HEK293 (cell line): ENCODE measurements at regions not wholly inside any gene's neighbourhood (a gene's known extent, or its start where the extent isn't known, plus 50 kb on each side); places are given as distances from the start of the nearest gene placed in this dataset.

Experiments used
- CTCF ChIA-PET: fragments of 350-600 bp; formaldehyde crosslinking; extraction: SDS; loops from one replicate; lab custom pipeline; 2021; ENCODE audit warnings: antibody characterized with exemption; lab: Yijun Ruan, JAX
- POLR2A ChIA-PET: fragments of 300-600 bp; formaldehyde crosslinking; extraction: SDS; loops from one replicate; lab custom pipeline; 2020; ENCODE audit warnings: antibody characterized with exemption, inconsistent platforms; lab: Yijun Ruan, JAX
- H3K27ac ChIP-seq: fragments of 200-500 bp; sonication (Bioruptor generic); 2 replicates; pipeline ENCODE4 v1.5.1; 2014; ENCODE audit warnings: low read depth, low read length, control low read depth, inconsistent platforms; ENCODE audit errors: extremely low read depth
- H3K36me3 ChIP-seq, 2 experiments: fragments of 200-500 bp in 1 of 2; sonication (Bioruptor generic) in 1 of 2; 1 replicate in 1 of 2; 2 replicates in 1 of 2; pipeline ENCODE4 v1.5.1; 2014 to 2017; ENCODE audit warnings: inconsistent platforms in 2 of 2, low read length in 2 of 2; ENCODE audit not compliant: control insufficient read depth in 2 of 2, insufficient read depth in 1 of 2
- H3K4me1 ChIP-seq: fragments of 200-500 bp; sonication (Bioruptor generic); 2 replicates; pipeline ENCODE4 v1.5.1; 2014; ENCODE audit warnings: mild to moderate bottlenecking, low read length, inconsistent platforms; ENCODE audit not compliant: control insufficient read depth, insufficient read depth
- H3K4me3 ChIP-seq: 2 replicates; pipeline ENCODE4 v1.5.1; 2011; ENCODE audit warnings: low read depth, mild to moderate bottlenecking, control low read depth, low read length, moderate library complexity
- H3K9me3 ChIP-seq: fragments of 200-500 bp; sonication (Bioruptor generic); 2 replicates; pipeline ENCODE4 v1.5.1; 2014; ENCODE audit warnings: low read depth, low read length, inconsistent platforms; ENCODE audit not compliant: control insufficient read depth, insufficient read depth
- EGR2 ChIP-seq: fragments of 450-650 bp; formaldehyde crosslinking; IDR thresholded peaks from 2 replicates; pipeline ENCODE4 v1.5.1; 2016; ENCODE audit warnings: low read depth, missing biosample characterization, missing genetic modification characterization
- ELK4 ChIP-seq: IDR thresholded peaks from 2 replicates; pipeline ENCODE4 v1.6.1; 2011; ENCODE audit warnings: mild to moderate bottlenecking, low read depth, low read length, borderline replicate concordance
- HOXA7 ChIP-seq: sonication (generic); formaldehyde crosslinking; IDR thresholded peaks from 2 replicates; pipeline ENCODE4 v1.8.1; 2022; ENCODE audit warnings: missing genetic modification reagents, borderline replicate concordance
- KLF1 ChIP-seq: fragments of 450-650 bp; formaldehyde crosslinking; IDR thresholded peaks from 2 replicates; pipeline ENCODE4 v1.5.1; 2016; ENCODE audit warnings: missing biosample characterization, missing genetic modification characterization
- KLF9 ChIP-seq: fragments of 450-650 bp; formaldehyde crosslinking; IDR thresholded peaks from 2 replicates; pipeline ENCODE4 v1.5.1; 2016; ENCODE audit warnings: missing biosample characterization, missing genetic modification characterization, low read depth
- PATZ1 ChIP-seq: fragments of 450-650 bp; formaldehyde crosslinking; IDR thresholded peaks from 2 replicates; pipeline ENCODE4 v1.5.1; 2016; ENCODE audit warnings: missing biosample characterization, missing genetic modification characterization
- PRDM1 ChIP-seq: fragments of 450-650 bp; formaldehyde crosslinking; IDR thresholded peaks from 2 replicates; pipeline ENCODE4; 2016; ENCODE audit warnings: missing biosample characterization, missing genetic modification characterization
- SCRT2 ChIP-seq: fragments of 450-650 bp; formaldehyde crosslinking; IDR thresholded peaks from 2 replicates; pipeline ENCODE4 v1.5.1; 2016; ENCODE audit warnings: missing biosample characterization, missing genetic modification characterization
- SP7 ChIP-seq: fragments of 450-650 bp; formaldehyde crosslinking; IDR thresholded peaks from 2 replicates; pipeline ENCODE4 v1.5.1; 2016; ENCODE audit warnings: missing biosample characterization, missing genetic modification characterization
- YY1 ChIP-seq: fragments of 450-650 bp; formaldehyde crosslinking; IDR thresholded peaks from 2 replicates; pipeline ENCODE4 v1.5.1; 2018; ENCODE audit warnings: missing biosample characterization, missing genetic modification characterization
- ZBTB20 ChIP-seq: fragments of 450-650 bp; formaldehyde crosslinking; IDR thresholded peaks from 2 replicates; pipeline ENCODE4 v1.5.1; 2016; ENCODE audit warnings: missing biosample characterization, missing genetic modification characterization
- ZBTB21 ChIP-seq: fragments of 450-650 bp; formaldehyde crosslinking; IDR thresholded peaks from 2 replicates; pipeline ENCODE4 v1.5.1; 2017; ENCODE audit warnings: missing biosample characterization, missing genetic modification characterization
- ZBTB7A ChIP-seq: fragments of 450-650 bp; formaldehyde crosslinking; IDR thresholded peaks from 2 replicates; pipeline ENCODE4 v1.5.1; 2016; ENCODE audit warnings: low read depth, missing biosample characterization, missing genetic modification characterization
- ZBTB8A ChIP-seq: fragments of 450-650 bp; formaldehyde crosslinking; IDR thresholded peaks from 2 replicates; pipeline ENCODE4 v1.5.1; 2016; ENCODE audit warnings: missing biosample characterization, missing genetic modification characterization
- ZNF140 ChIP-seq: fragments of 450-650 bp; formaldehyde crosslinking; IDR thresholded peaks from 2 replicates; pipeline ENCODE4 v1.5.1; 2016; ENCODE audit warnings: missing biosample characterization, missing genetic modification characterization
- ZNF274 ChIP-seq, 2 experiments: fragments of 200-500 bp in 1 of 2; fragments of 450-650 bp in 1 of 2; sonication (Bioruptor generic) in 1 of 2; formaldehyde crosslinking in 1 of 2; IDR thresholded peaks; 2 replicates each; pipeline versions ENCODE4 v1.5.1 to v1.6.1; 2014 to 2016; ENCODE audit warnings: borderline replicate concordance in 1 of 2, inconsistent platforms in 1 of 2, low read length in 1 of 2, missing biosample characterization in 1 of 2, missing genetic modification characterization in 1 of 2
- ZNF292 ChIP-seq: fragments of 450-650 bp; formaldehyde crosslinking; IDR thresholded peaks from 2 replicates; pipeline ENCODE4 v1.5.1; 2016; ENCODE audit warnings: low read depth, missing biosample characterization, missing genetic modification characterization, borderline replicate concordance
- ZNF341 ChIP-seq: fragments of 450-650 bp; formaldehyde crosslinking; IDR thresholded peaks from 2 replicates; pipeline ENCODE4; 2016; ENCODE audit warnings: low read depth, missing biosample characterization, missing genetic modification characterization
- ZNF354C ChIP-seq: fragments of 450-650 bp; formaldehyde crosslinking; IDR thresholded peaks from 2 replicates; pipeline ENCODE4 v1.5.1; 2016; ENCODE audit warnings: missing biosample characterization, missing genetic modification characterization, low read depth, borderline replicate concordance
- ZNF391 ChIP-seq: fragments of 450-650 bp; formaldehyde crosslinking; IDR thresholded peaks from 2 replicates; pipeline ENCODE4 v1.5.1; 2016; ENCODE audit warnings: low read depth, missing biosample characterization, missing genetic modification characterization, borderline replicate concordance
- ZNF404 ChIP-seq: fragments of 450-650 bp; formaldehyde crosslinking; IDR thresholded peaks from 2 replicates; pipeline ENCODE4 v1.5.1; 2017; ENCODE audit warnings: missing biosample characterization, missing genetic modification characterization
- ZNF423 ChIP-seq: fragments of 450-650 bp; formaldehyde crosslinking; IDR thresholded peaks from 2 replicates; pipeline ENCODE4 v1.5.1; 2016; ENCODE audit warnings: missing biosample characterization, missing genetic modification characterization
- ZNF426 ChIP-seq: fragments of 450-650 bp; formaldehyde crosslinking; IDR thresholded peaks from 2 replicates; pipeline ENCODE4 v1.5.1; 2017; ENCODE audit warnings: missing biosample characterization, missing genetic modification characterization, mild to moderate bottlenecking, inconsistent platforms, moderate library complexity
- ZNF510 ChIP-seq: fragments of 450-650 bp; formaldehyde crosslinking; IDR thresholded peaks from 2 replicates; pipeline ENCODE4 v1.5.1; 2018; ENCODE audit warnings: mild to moderate bottlenecking, missing genetic modification characterization, missing biosample characterization; ENCODE audit not compliant: insufficient replicate concordance
- ZNF560 ChIP-seq: fragments of 450-650 bp; formaldehyde crosslinking; IDR thresholded peaks from 2 replicates; pipeline ENCODE4 v1.5.1; 2017; ENCODE audit warnings: missing biosample characterization, missing genetic modification characterization, borderline replicate concordance
- ZNF580 ChIP-seq: fragments of 450-650 bp; formaldehyde crosslinking; IDR thresholded peaks from 2 replicates; pipeline ENCODE4 v1.5.1; 2016; ENCODE audit warnings: missing biosample characterization, missing genetic modification characterization
- ZNF596 ChIP-seq: fragments of 450-650 bp; IDR thresholded peaks from 2 replicates; pipeline ENCODE4 v1.5.0; 2018; ENCODE audit warnings: missing biosample characterization, mild to moderate bottlenecking, missing genetic modification characterization, moderate library complexity
- ZNF670 ChIP-seq: fragments of 450-650 bp; formaldehyde crosslinking; IDR thresholded peaks from 2 replicates; pipeline ENCODE4 v1.5.1; 2016; ENCODE audit warnings: missing biosample characterization, missing genetic modification characterization, low read depth
- ZNF707 ChIP-seq: fragments of 450-650 bp; formaldehyde crosslinking; IDR thresholded peaks from 2 replicates; pipeline ENCODE4 v1.5.1; 2016; ENCODE audit warnings: missing biosample characterization, missing genetic modification characterization
- ZNF76 ChIP-seq: fragments of 450-650 bp; formaldehyde crosslinking; IDR thresholded peaks from 2 replicates; pipeline ENCODE4; 2016; ENCODE audit warnings: low read depth, missing biosample characterization, missing genetic modification characterization, borderline replicate concordance
- ZNF785 ChIP-seq: fragments of 450-650 bp; formaldehyde crosslinking; IDR thresholded peaks from 2 replicates; pipeline ENCODE4 v1.5.1; 2016; ENCODE audit warnings: missing biosample characterization, missing genetic modification characterization
- ZSCAN16 ChIP-seq: fragments of 450-650 bp; formaldehyde crosslinking; IDR thresholded peaks from 2 replicates; pipeline ENCODE4 v1.5.1; 2016; ENCODE audit warnings: missing biosample characterization, missing genetic modification characterization
- ZSCAN23 ChIP-seq: fragments of 450-650 bp; formaldehyde crosslinking; IDR thresholded peaks from 2 replicates; pipeline ENCODE4 v1.5.1; 2016; ENCODE audit warnings: missing biosample characterization, missing genetic modification characterization

- H3K4me1 ChIP-seq = no peaks in the 10 kb centered on the region
- H3K27ac ChIP-seq = no peak overlapping the region
- CTCF ChIA-PET = interaction anchor here (0.5 kb wide), 1 partner anchor 82 kb away, joined by 4 read pairs; no protein-coding TSS in a partner anchor
- POLR2A ChIA-PET = no interaction called here
- no peak for TF ChIP-seq ZBTB20 (tag by site-specific recombination)
- no peak for TF ChIP-seq ZNF140
- TF ChIP-seq ZBTB7A (tag by site-specific recombination) = no peak
- TF ChIP-seq SP7 = no peak
- TF ChIP-seq HOXA7 = no peak
- TF ChIP-seq ZSCAN16 (tag by site-specific recombination) = no peak
- no peak for TF ChIP-seq ZNF426 (tag by site-specific recombination)
- no peak for TF ChIP-seq ZNF423
- no peak for TF ChIP-seq ZNF510 (tag by site-specific recombination)
- TF ChIP-seq, all 188 proteins: peak for 0
- Histone ChIP-seq H3K4me3 (no peak overlapping the region), H3K9me3 (no peaks in the 10 kb centered on the region; the same call in 1 of the 2 replicates), H3K36me3 (no peaks in the 10 kb centered on the region)
Observed at GRCh38 chrX:144295921-144296320, 412.1 kb downstream of the UBE2NL start.

GRCh38 chrX:144297221-144297620 lies 413.4 kb downstream of the UBE2NL start:
- Histone ChIP-seq H3K4me1 (no peaks in the 10 kb centered on the region), H3K36me3 (no peaks in the 10 kb centered on the region), H3K27ac (no peak overlapping the region), H3K9me3 (no peaks in the 10 kb centered on the region; the same call in 1 of the 2 replicates), H3K4me3 (no peak overlapping the region)
- CTCF ChIA-PET = no interaction called here
- TF ChIP-seq ZNF354C (tag by site-specific recombination) = no peak
- TF ChIP-seq ZSCAN23 (tag by site-specific recombination) = no peak
- TF ChIP-seq ZNF560 = no peak
- no peak for TF ChIP-seq KLF1 (tag by site-specific recombination)
- TF ChIP-seq KLF9 (tag by site-specific recombination) = no peak
- TF ChIP-seq ZNF707 = no peak
- TF ChIP-seq SCRT2 (tag by site-specific recombination) = no peak
- no peak for TF ChIP-seq ELK4
- no peak for TF ChIP-seq ZNF391 (tag by site-specific recombination)
- TF ChIP-seq ZNF580 = no peak
- no peak for TF ChIP-seq ZNF596 (tag by site-specific recombination)
- no peak for TF ChIP-seq ZBTB21 (tag by site-specific recombination)
- TF ChIP-seq ZNF423 = no peak
- TF ChIP-seq YY1 (tag by site-specific recombination) = no peak
- TF ChIP-seq, all 188 proteins: peak for 0
- POLR2A ChIA-PET = no interaction called here

- CTCF ChIA-PET = no interaction called here
- Histone ChIP-seq H3K9me3 (no peaks in the 10 kb centered on the region), H3K4me3 (no peak overlapping the region), H3K36me3 (no peaks in the 10 kb centered on the region), H3K27ac (no peak overlapping the region), H3K4me1 (no peaks in the 10 kb centered on the region)
- POLR2A ChIA-PET = no interaction called here
- TF ChIP-seq PRDM1 (tag by site-specific recombination) = no peak
- no peak for TF ChIP-seq ZNF785
- no peak for TF ChIP-seq ZNF292 (tag by site-specific recombination)
- no peak for TF ChIP-seq ZNF404 (tag by site-specific recombination)
- TF ChIP-seq ZNF341 (tag by site-specific recombination) = no peak
- TF ChIP-seq ZNF76 (tag by site-specific recombination) = no peak
- TF ChIP-seq ZNF426 (tag by site-specific recombination) = no peak
- TF ChIP-seq EGR2 = no peak
- TF ChIP-seq ZSCAN23 (tag by site-specific recombination) = no peak
- no peak for TF ChIP-seq ZNF670 (tag by site-specific recombination)
- TF ChIP-seq PATZ1 (tag by site-specific recombination) = no peak
- no peak for TF ChIP-seq ZBTB8A (tag by site-specific recombination)
- TF ChIP-seq ZNF274 (IDR thresholded peaks at IDR 0.05; ENCODE audit: low read length) = no peak
- TF ChIP-seq ZNF274 (tag by site-specific recombination; IDR thresholded peaks at IDR 0.05; ENCODE audit: borderline replicate concordance) = no peak
Observed at GRCh38 chrX:144327495-144327894, 443.6 kb downstream of the UBE2NL start.
